Astrocyte (in vitro differentiated cells and primary cell): ENCODE measurements at regions not wholly inside any gene's neighbourhood (a gene's known extent, or its start where the extent isn't known, plus 50 kb on each side); places are given as distances from the start of the nearest gene placed in this dataset.
A peak's percentile ranks its signal among the peaks of the same experiment; 100 is the strongest.

ENCODE experiments used
- DNase-seq: peaks from one replicate; pipeline ENCODE4 v3.0.0-alpha.2; 2010; ENCODE audit warnings: low read depth
- FAIRE-seq: peaks from 2 replicates; lab custom pipeline; 2011; peaks lifted over from hg19 to GRCh38; lab: Jason Lieb, UNC
- H2AFZ ChIP-seq: 2 replicates; pipeline ENCODE4 v1.6.0; 2012; ENCODE audit warnings: low read depth, low read length, inconsistent platforms
- H3K27ac ChIP-seq: 2 replicates; pipeline ENCODE4 v1.5.1; 2011; ENCODE audit warnings: low read depth, low read length, inconsistent platforms
- H3K27me3 ChIP-seq: 2 replicates; pipeline ENCODE4 v1.6.0; 2011; ENCODE audit warnings: low read length, inconsistent platforms; ENCODE audit not compliant: insufficient read depth
- H3K36me3 ChIP-seq: 2 replicates; pipeline ENCODE4 v1.5.1; 2011; ENCODE audit warnings: low read length, inconsistent platforms; ENCODE audit not compliant: insufficient read depth
- H3K4me1 ChIP-seq: 2 replicates; pipeline ENCODE4 v1.5.1; 2011; ENCODE audit warnings: low read length, inconsistent platforms; ENCODE audit not compliant: insufficient read depth
- H3K4me2 ChIP-seq: 2 replicates; pipeline ENCODE4 v1.6.0; 2012; ENCODE audit warnings: low read length, inconsistent platforms
- H3K4me3 ChIP-seq: 2 replicates; pipeline ENCODE4 v1.5.1; 2011; ENCODE audit warnings: low read depth, mild to moderate bottlenecking, low read length, inconsistent platforms; ENCODE audit not compliant: insufficient read depth
- H3K79me2 ChIP-seq: 2 replicates; pipeline ENCODE4 v1.6.0; 2012; ENCODE audit warnings: mild to moderate bottlenecking, low read length, inconsistent platforms; ENCODE audit not compliant: insufficient read depth
- H3K9ac ChIP-seq: 2 replicates; pipeline ENCODE4 v1.6.0; 2012; ENCODE audit warnings: mild to moderate bottlenecking, low read length, inconsistent platforms
- H3K9me3 ChIP-seq: 2 replicates; pipeline ENCODE4 v1.5.1; 2012; ENCODE audit warnings: low read depth, mild to moderate bottlenecking, low read length, inconsistent platforms; ENCODE audit not compliant: insufficient read depth
- H4K20me1 ChIP-seq: 2 replicates; pipeline ENCODE4 v1.6.0; 2012; ENCODE audit warnings: low read length, inconsistent platforms; ENCODE audit not compliant: insufficient read depth
- H3K27ac Mint-ChIP-seq: one replicate; pipeline ENCODE4 v1.8.0; 2021; ENCODE audit warnings: mild to moderate bottlenecking, mixed read lengths; ENCODE audit not compliant: unreplicated experiment
- H3K27me3 Mint-ChIP-seq: one replicate; pipeline ENCODE4 v1.8.0; 2021; ENCODE audit warnings: low read depth, mixed read lengths; ENCODE audit not compliant: unreplicated experiment
- H3K36me3 Mint-ChIP-seq: one replicate; pipeline ENCODE4 v1.8.0; 2021; ENCODE audit warnings: low read depth, mixed read lengths; ENCODE audit not compliant: unreplicated experiment
- H3K4me1 Mint-ChIP-seq: one replicate; pipeline ENCODE4 v1.8.0; 2021; ENCODE audit warnings: low read depth, mixed read lengths; ENCODE audit not compliant: unreplicated experiment
- H3K4me3 Mint-ChIP-seq: one replicate; pipeline ENCODE4 v1.8.0; 2021; ENCODE audit warnings: mild to moderate bottlenecking, moderate library complexity, mixed read lengths; ENCODE audit not compliant: unreplicated experiment
- H3K9me3 Mint-ChIP-seq: one replicate; pipeline ENCODE4 v1.8.0; 2021; ENCODE audit warnings: mild to moderate bottlenecking, mixed read lengths; ENCODE audit not compliant: unreplicated experiment
- CTCF ChIP-seq: IDR thresholded peaks from 2 replicates; pipeline ENCODE4 v1.5.1; 2011; ENCODE audit warnings: low read depth, mild to moderate bottlenecking, inconsistent platforms, low read length, moderate library complexity; ENCODE audit not compliant: insufficient read depth
- EZH2 ChIP-seq: IDR thresholded peaks from 2 replicates; pipeline ENCODE4 v1.6.1; 2012; ENCODE audit warnings: mild to moderate bottlenecking, low read length, inconsistent platforms; ENCODE audit not compliant: insufficient read depth

DNA sequence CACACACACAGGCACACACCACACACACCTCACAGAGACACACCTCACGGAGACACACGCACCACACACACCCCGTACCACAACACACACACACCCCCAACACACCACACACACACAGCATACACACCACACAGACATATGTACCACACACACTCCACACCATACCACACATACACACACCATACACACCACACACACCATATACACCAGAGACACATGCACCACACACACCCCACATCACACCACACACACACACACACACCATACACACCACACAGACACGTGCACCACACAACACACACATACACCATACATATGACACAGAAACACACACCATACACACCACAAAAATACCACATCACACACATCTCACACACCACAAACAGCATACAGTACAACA is 850.7 kb downstream of the RNF144A start:
- H3K9me3 ChIP-seq, result peaks cover 12% of the 10 kb centered on the region
- TF ChIP-seq CTCF, result no peak
- TF ChIP-seq EZH2, result no peak
- no peaks in the 10 kb centered on the region for H3K36me3 ChIP-seq
- Mint-ChIP-seq H3K27me3 (peaks cover 2% of the 10 kb centered on the region), H3K4me1 (no peaks in the 10 kb centered on the region), H3K9me3 (peaks cover 15% of the 10 kb centered on the region), H3K36me3 (no peaks in the 10 kb centered on the region), H3K4me3 (no peak overlapping the region), H3K27ac (no peak overlapping the region)
- FAIRE-seq (peak; percentile 34), DNase-seq (no peak)
- H3K4me2 ChIP-seq, result no peak overlapping the region
- no peak overlapping the region for H2AFZ ChIP-seq
- H3K9ac ChIP-seq, result peak overlapping the region; percentile 18
- H3K27me3 ChIP-seq, result no peaks in the 10 kb centered on the region
- H4K20me1 ChIP-seq, result no peaks in the 10 kb centered on the region
- H3K79me2 ChIP-seq, result no peaks in the 10 kb centered on the region
- H3K4me3 ChIP-seq, result no peak overlapping the region
- H3K27ac ChIP-seq, result no peak overlapping the region
- H3K4me1 ChIP-seq, result no peaks in the 10 kb centered on the region

DNA sequence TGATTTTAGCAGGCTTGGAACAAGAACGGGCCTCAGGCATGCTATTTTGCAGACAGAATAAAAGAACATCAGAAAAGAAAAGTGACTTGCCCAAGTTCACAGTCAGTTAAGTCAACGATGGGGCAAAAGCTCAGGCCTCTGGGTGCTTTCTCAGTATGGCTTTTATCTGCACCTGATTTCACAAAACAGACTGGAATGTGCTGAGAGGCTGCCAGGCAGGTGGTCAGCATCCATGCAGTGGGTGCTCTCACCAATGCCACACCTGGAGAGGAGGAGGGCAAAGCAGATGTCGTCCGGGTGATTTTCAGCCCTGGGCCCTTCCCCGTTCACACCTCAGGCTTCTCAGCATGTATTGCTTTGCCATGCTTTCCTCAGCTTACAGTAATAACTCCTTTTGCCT is 854.6 kb downstream of the RNF144A start:
- Histone ChIP-seq H3K9me3 (peaks cover 6% of the 10 kb centered on the region), H3K4me3 (no peak overlapping the region), H4K20me1 (no peaks in the 10 kb centered on the region), H3K4me2 (no peak overlapping the region), H3K4me1 (no peaks in the 10 kb centered on the region), H2AFZ (no peak overlapping the region), H3K27ac (no peak overlapping the region), H3K9ac (no peak overlapping the region), H3K79me2 (no peaks in the 10 kb centered on the region), H3K36me3 (no peaks in the 10 kb centered on the region), H3K27me3 (no peaks in the 10 kb centered on the region)
- Mint-ChIP-seq H3K36me3 (no peaks in the 10 kb centered on the region), H3K9me3 (no peaks in the 10 kb centered on the region), H3K27me3 (peaks cover 2% of the 10 kb centered on the region), H3K27ac (no peak overlapping the region), H3K4me1 (peaks cover 3% of the 10 kb centered on the region), H3K4me3 (no peak overlapping the region)
- TF ChIP-seq EZH2, result no peak
- TF ChIP-seq CTCF, result no peak
- FAIRE-seq (no peak), DNase-seq (no peak)

- Histone ChIP-seq H3K27me3 (no peaks in the 10 kb centered on the region), H4K20me1 (no peaks in the 10 kb centered on the region), H3K4me3 (no peak overlapping the region), H3K4me2 (no peak overlapping the region), H3K79me2 (no peaks in the 10 kb centered on the region), H3K9ac (no peak overlapping the region), H3K27ac (no peak overlapping the region), H2AFZ (no peak overlapping the region), H3K9me3 (no peaks in the 10 kb centered on the region), H3K36me3 (no peaks in the 10 kb centered on the region), H3K4me1 (no peaks in the 10 kb centered on the region)
- Mint-ChIP-seq H3K36me3 (no peaks in the 10 kb centered on the region), H3K27me3 (peaks cover 3% of the 10 kb centered on the region), H3K4me3 (no peak overlapping the region), H3K9me3 (no peaks in the 10 kb centered on the region), H3K27ac (no peak overlapping the region), H3K4me1 (peaks cover 3% of the 10 kb centered on the region)
- DNase-seq, result peak; percentile 38
- no peak for FAIRE-seq
- TF ChIP-seq CTCF, result no peak
- TF ChIP-seq EZH2, result no peak
Observed at GRCh38 chr2:7773362-7774360, 856.4 kb downstream of the RNF144A start.
